K562 (cell line): ENCODE measurements at regions not wholly inside any gene's neighbourhood (a gene's known extent, or its start where the extent isn't known, plus 50 kb on each side); places are given as distances from the start of the nearest gene placed in this dataset.

ENCODE experiments used
- ARID1B ChIP-seq: fragments of 450-650 bp; IDR thresholded peaks from 2 replicates; pipeline ENCODE4 v1.6.1; 2016; ENCODE audit warnings: antibody characterized with exemption, mild to moderate bottlenecking, inconsistent platforms
- ARNT ChIP-seq, 2 experiments: fragments of 450-650 bp; IDR thresholded peaks; 2 replicates each; pipeline ENCODE4 v1.6.1; 2016; ENCODE audit warnings: mild to moderate bottlenecking in 1 of 2
- E2F5 ChIP-seq: sonication (generic); formaldehyde crosslinking; IDR thresholded peaks from 2 replicates; pipeline ENCODE4 v1.8.0; 2022; ENCODE audit warnings: mild to moderate bottlenecking, missing genetic modification reagents
- FOXK2 ChIP-seq, 2 experiments: fragments of 450-650 bp; IDR thresholded peaks in 1 of 2; conservative IDR thresholded peaks in 1 of 2; 2 replicates each; pipeline ENCODE4 v1.6.1; 2016; ENCODE audit warnings: low read depth in 2 of 2, mild to moderate bottlenecking in 1 of 2
- GATA2 ChIP-seq: sonication (generic); formaldehyde crosslinking; IDR thresholded peaks from 2 replicates; pipeline ENCODE4 v1.4.0; 2020; ENCODE audit warnings: mild to moderate bottlenecking, missing genetic modification reagents
- HIVEP1 ChIP-seq: fragments of 250-450 bp; sonication (Bioruptor Pico); IDR thresholded peaks from 2 replicates; pipeline ENCODE4 v1.4.0; 2020; ENCODE audit warnings: mild to moderate bottlenecking
- JUND ChIP-seq, 2 experiments: IDR thresholded peaks; 2 replicates in 1 of 2; 3 replicates in 1 of 2; pipeline ENCODE4 v1.6.1; 2011; ENCODE audit warnings: borderline replicate concordance in 2 of 2, low read depth in 2 of 2, low read length in 2 of 2, improper control_type of control experiment in 1 of 2, missing biosample characterization in 1 of 2, missing genetic modification characterization in 1 of 2, missing genetic modification reagents in 1 of 2
- KAT7 ChIP-seq: sonication (generic); formaldehyde crosslinking; IDR thresholded peaks from 2 replicates; pipeline ENCODE4 v1.8.0; 2022; ENCODE audit warnings: missing genetic modification reagents, mild to moderate bottlenecking, borderline replicate concordance
- NRF1 ChIP-seq, 2 experiments: fragments of 450-650 bp; IDR thresholded peaks in 1 of 2; conservative IDR thresholded peaks in 1 of 2; 2 replicates each; pipeline ENCODE4 v1.6.1; 2014; ENCODE audit warnings: mild to moderate bottlenecking in 2 of 2
- PKNOX1 ChIP-seq: fragments of 450-650 bp; IDR thresholded peaks from 2 replicates; pipeline ENCODE4 v1.6.1; 2016
- RAD21 ChIP-seq, 2 experiments: fragments of 250-450 bp in 1 of 2; fragments of 450-650 bp in 1 of 2; sonication (Bioruptor Pico) in 1 of 2; formaldehyde crosslinking in 1 of 2; IDR thresholded peaks in 1 of 2; conservative IDR thresholded peaks in 1 of 2; 2 replicates each; pipeline versions ENCODE4 v1.4.0 to v1.8.0; 2020 to 2022; ENCODE audit warnings: mild to moderate bottlenecking in 2 of 2, moderate library complexity in 1 of 2
- REST ChIP-seq, 2 experiments: fragments of 450-650 bp; formaldehyde crosslinking in 1 of 2; IDR thresholded peaks; 2 replicates each; pipeline versions ENCODE4 v1.4.0 to v1.6.1; 2014 to 2020; ENCODE audit warnings: mild to moderate bottlenecking in 2 of 2, borderline replicate concordance in 1 of 2, low read depth in 1 of 2
- SMARCA4 ChIP-seq: fragments of 450-650 bp; IDR thresholded peaks from 2 replicates; pipeline ENCODE4 v1.6.1; 2016
- ZNF280A ChIP-seq: fragments of 450-650 bp; IDR thresholded peaks from 2 replicates; pipeline ENCODE4 v1.6.1; 2018; ENCODE audit warnings: mild to moderate bottlenecking, low read depth; ENCODE audit not compliant: partially characterized antibody
- ZNF778 ChIP-seq: fragments of 450-650 bp; formaldehyde crosslinking; IDR thresholded peaks from 2 replicates; pipeline ENCODE4 v1.4.0; 2020; ENCODE audit warnings: mild to moderate bottlenecking, moderate library complexity

GRCh38 chr21:35614396-35614921 lies 445.9 kb downstream of the SETD4 start (continued):
- no peak for TF ChIP-seq ZNF778
- peak; percentile 59 for TF ChIP-seq ARID1B
- no peak for TF ChIP-seq HIVEP1 (CRISPR knock-in tag)
- TF ChIP-seq ARNT (IDR thresholded peaks at IDR 0.05), result 0 out of 4 replicates have a peak, but pooled peaks of 1 of the 2 experiments have one; percentile 27
- peak; percentile 51 to 61 for TF ChIP-seq NRF1 (conservative IDR thresholded peaks at IDR 0.05 in 1 of 2, IDR thresholded peaks at IDR 0.05 in 1 of 2)
- TF ChIP-seq E2F5 (CRISPR knock-in tag), result no peak
- peak; percentile 30; the same call in 1 of the 2 replicates for TF ChIP-seq REST (IDR thresholded peaks at IDR 0.05; ENCODE audit: borderline replicate concordance)
- TF ChIP-seq REST (CRISPR knock-in tag; IDR thresholded peaks at IDR 0.05; ENCODE audit: low read depth), result no peak
- 0 out of 4 replicates have a peak, but pooled peaks of 1 of the 2 experiments have one; percentile 35 for TF ChIP-seq FOXK2 (conservative IDR thresholded peaks at IDR 0.05 in 1 of 2, IDR thresholded peaks at IDR 0.05 in 1 of 2; ENCODE audit: low read depth in 2 of 2)
- peak; percentile 20; the same call in 1 of the 2 replicates for TF ChIP-seq GATA2
- TF ChIP-seq JUND (IDR thresholded peaks at IDR 0.05; ENCODE audit: borderline replicate concordance, low read depth, low read length), result peak; percentile 2; the same call in 1 of the 2 replicates
- TF ChIP-seq JUND (tag; IDR thresholded peaks at IDR 0.05; ENCODE audit: borderline replicate concordance, low read depth, low read length), result peak; percentile 65; the same call in 2 of the 3 replicates
- TF ChIP-seq ZNF280A, result no peak
- peak; percentile 50 for TF ChIP-seq PKNOX1
- TF ChIP-seq SMARCA4, result peak; percentile 61; the same call in 1 of the 2 replicates
- peak; percentile 1 to 20; a peak in 2 of 4 replicates for TF ChIP-seq RAD21 (CRISPR knock-in tag; conservative IDR thresholded peaks at IDR 0.05 in 1 of 2, IDR thresholded peaks at IDR 0.05 in 1 of 2)
- no peak for TF ChIP-seq KAT7
